Pons (tissue), 1 donor: ENCODE measurements at regions not wholly inside any gene's neighbourhood (a gene's known extent, or its start where the extent isn't known, plus 50 kb on each side); places are given as distances from the start of the nearest gene placed in this dataset.
"Not testable (repeated sequence)": the region's sequence is repeated elsewhere in the genome, so short reads cannot be mapped to it uniquely, and the experiment has no call there.

Experiments used
- DNase-seq: peaks from one replicate; pipeline ENCODE4 v3.0.0-alpha.2; 2016; ENCODE audit warnings: low spot score

GRCh38 chr20:63145156-63145555 lies 70.8 kb downstream of the YTHDF1 start:
- DNase-seq = no peak

GRCh38 chr20:63142933-63143332 lies 73.0 kb downstream of the YTHDF1 start:
- DNase-seq = no peak

- no peak for DNase-seq
These were observed 74.4 kb downstream of the YTHDF1 start for GRCh38 chr20:63141531-63141930.

GRCh38 chr20:63140514-63141433 lies 75.2 kb downstream of the YTHDF1 start:
- no peak for DNase-seq

DNA sequence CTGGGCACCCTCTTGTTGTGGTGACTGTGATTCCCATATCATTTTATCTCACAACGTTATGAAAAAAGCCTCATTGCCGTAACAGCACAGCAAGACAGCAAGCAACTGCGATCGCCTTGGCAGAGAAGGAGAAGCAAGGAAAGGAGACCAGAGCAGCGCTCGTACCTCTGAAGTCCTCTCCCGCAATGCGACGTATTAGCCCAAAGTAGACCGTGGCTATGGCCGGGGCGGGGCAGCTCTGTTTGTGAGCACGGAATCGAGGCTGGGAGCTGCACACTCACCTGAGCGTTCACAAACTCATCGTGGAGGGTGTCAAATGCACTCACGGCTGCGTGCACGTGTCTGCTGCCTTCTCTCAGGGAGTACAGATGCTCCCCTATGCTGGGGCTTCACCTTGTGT lies 76.1 kb downstream of the YTHDF1 start:
- DNase-seq = no peak

DNA sequence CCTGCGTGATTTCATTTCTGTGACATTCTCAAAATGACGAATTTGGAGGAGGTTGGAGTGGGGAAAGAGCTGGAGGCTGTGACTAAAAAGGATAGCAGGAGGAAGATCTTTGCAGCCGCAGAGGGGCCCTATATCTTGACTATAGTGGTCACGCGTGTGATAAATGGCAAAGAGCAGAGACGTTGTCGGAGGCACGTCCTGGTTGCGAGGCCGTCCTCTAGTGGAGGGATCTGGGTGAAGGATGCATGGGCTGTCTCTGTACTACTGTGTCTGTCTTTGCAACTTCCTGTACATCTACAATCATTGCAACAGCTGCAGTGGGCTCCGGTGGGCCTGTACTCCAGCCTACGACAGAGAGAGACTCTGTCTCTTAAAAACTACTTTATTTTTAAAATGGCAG lies 76.6 kb downstream of the YTHDF1 start:
- DNase-seq = no peak

DNA sequence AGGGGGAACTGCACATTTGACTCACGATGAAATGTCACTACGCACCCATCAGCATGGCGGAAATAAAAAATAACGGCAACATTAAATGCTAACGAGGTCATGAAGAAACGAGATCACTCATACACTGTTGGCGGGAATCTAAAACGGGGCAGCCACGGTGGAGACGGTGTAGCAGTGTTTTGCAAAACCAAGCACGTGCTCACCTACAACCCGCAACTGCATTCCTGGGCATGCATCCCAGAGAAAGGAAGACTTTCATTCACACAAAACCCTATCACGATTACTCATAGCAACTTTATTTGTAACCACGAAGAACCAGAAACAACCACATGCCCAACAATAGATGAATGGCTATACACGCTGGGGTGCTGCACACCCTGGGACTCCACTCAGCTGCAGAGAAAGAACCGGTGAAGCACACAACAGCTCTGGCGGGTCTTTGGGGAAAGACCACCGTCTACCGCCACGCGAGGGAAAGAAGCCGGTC lies 77.0 kb downstream of the YTHDF1 start:
- DNase-seq = no peak

GRCh38 chr20:63137851-63138415 lies 78.0 kb downstream of the YTHDF1 start:
- no peak for DNase-seq

GRCh38 chr20:63136296-63136695 lies 79.6 kb downstream of the YTHDF1 start:
- DNase-seq = no peak

- DNase-seq = no peak
These were observed 80.5 kb downstream of the YTHDF1 start for GRCh38 chr20:63135411-63135810.

GRCh38 chr20:63134711-63135361 lies 81.1 kb downstream of the YTHDF1 start:
- DNase-seq = not testable (repeated sequence)

DNA sequence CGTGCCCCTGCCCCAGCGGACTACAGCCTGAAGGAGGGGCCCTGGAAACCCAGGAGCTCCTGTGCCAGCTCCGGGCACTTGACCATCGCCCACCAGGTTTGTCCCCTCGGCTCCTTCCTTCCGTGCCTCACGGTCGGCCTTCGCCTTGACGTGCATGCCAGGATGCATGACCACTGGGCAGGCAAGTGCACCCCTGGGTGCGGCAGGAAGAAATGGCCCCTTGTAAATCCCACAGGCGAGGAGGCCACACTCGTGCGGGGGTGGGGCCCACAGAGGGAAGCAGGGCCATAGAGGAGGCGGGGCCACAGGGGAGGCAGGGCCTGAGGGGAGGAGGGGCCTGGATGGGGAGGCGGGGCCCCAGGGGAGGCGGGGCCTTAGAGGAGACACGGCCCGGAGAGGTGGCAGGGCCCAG lies 81.7 kb downstream of the YTHDF1 start:
- no peak for DNase-seq

- no peak for DNase-seq
These were observed 82.3 kb downstream of the YTHDF1 start for GRCh38 chr20:63133481-63134091.

- no peak for DNase-seq
These were observed 83.0 kb downstream of the YTHDF1 start for GRCh38 chr20:63132715-63133471.

DNA sequence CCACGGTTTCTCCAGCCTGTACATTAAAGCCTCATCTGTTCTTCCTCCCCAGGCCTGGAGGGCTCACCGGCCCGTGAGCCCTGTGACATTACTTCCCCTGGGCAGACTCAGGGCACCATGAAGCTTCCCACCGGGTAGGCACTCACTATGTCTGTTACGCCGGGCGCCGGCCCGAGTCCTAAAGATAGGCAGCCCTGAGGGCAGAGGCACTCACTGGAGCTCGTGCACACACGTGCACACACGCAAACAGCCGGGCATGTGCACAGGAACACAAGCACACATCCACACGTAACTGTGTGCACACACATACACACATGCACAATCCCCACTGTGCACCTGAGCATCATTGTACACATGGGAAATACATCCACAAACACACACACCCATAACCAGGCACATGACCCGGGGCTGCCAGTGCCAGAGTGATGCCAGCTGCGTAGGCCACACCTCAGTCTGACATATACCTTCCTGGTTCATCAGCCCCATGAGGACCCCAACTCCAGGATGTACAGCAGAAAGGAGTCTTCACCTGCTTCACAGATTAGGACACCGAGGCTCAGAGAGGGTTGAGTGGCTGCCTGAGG lies 83.7 kb downstream of the YTHDF1 start:
- DNase-seq = no peak

GRCh38 chr20:63130658-63131577 lies 85.0 kb downstream of the YTHDF1 start:
- DNase-seq = no peak

DNA sequence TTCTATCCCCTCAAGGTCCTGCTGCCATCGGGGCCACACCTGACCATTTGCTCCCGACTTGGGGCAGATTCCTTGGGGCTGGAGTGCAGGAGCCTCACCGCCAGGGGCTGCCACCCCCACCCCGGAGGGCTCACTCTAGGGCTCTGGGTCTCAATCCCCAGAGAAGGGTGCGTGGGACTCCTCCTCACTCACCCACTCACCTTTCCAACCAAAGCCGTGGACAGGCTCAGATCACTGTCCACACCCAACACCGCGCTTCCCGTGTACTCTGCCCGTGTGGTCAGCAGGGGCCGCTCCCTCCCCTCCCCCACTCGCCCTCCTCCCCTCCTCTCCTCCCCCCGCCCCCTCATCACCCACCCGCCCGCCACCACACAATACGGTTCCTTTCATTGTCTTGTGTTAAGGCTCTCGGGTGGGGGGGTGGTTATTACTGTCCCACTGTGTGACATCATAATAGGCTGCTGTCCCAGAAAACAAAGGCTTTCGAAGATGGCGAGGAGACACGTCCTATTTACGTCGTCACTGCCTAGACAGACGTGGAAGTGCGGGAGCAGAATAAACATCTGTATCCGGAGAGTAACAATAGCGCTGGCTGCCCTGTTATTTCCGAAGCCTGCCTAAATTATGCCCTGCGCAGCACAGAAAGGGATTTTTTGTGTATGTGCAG lies 85.8 kb downstream of the YTHDF1 start:
- DNase-seq = peak; percentile 24

GRCh38 chr20:63129376-63129965 lies 86.5 kb downstream of the YTHDF1 start:
- no peak for DNase-seq

GRCh38 chr20:63128956-63129355 lies 87.0 kb downstream of the YTHDF1 start:
- DNase-seq = no peak
